GM21390 (cell line): ENCODE measurements at regions not wholly inside any gene's neighbourhood (a gene's known extent, or its start where the extent isn't known, plus 50 kb on each side); places are given as distances from the start of the nearest gene placed in this dataset.
"Not testable (repeated sequence)": the region's sequence is repeated elsewhere in the genome, so short reads cannot be mapped to it uniquely, and the experiment has no call there.

Experiments
- ATAC-seq: cut with Tn5 transposase; IDR thresholded peaks from one replicate; pipeline ENCODE4 v1.9.1; 2021; ENCODE audit not compliant: unreplicated experiment

- ATAC-seq: no peak
These were observed 99.0 kb downstream of the QRSL1 start for GRCh38 chr6:106728296-106728870.

GRCh38 chr6:106727480-106728149 is 98.2 kb downstream of the QRSL1 start:
- ATAC-seq: no peak

GRCh38 chr6:106724848-106725247 is 95.5 kb downstream of the QRSL1 start:
- no peak for ATAC-seq

GRCh38 chr6:106724337-106724736 is 95.0 kb downstream of the QRSL1 start:
- ATAC-seq: no peak

GRCh38 chr6:106723419-106723818 is 94.0 kb downstream of the QRSL1 start:
- ATAC-seq: not testable (repeated sequence)

- ATAC-seq: not testable (repeated sequence)
These were observed 91.8 kb downstream of the QRSL1 start for GRCh38 chr6:106721189-106721588.
